Activated naive CD8-positive, alpha-beta T cell treated with anti-CD3 and anti-CD28 coated beads, Interleukin-2, amount 50 U/mL, for 24 hours (primary cell): ENCODE measurements at regions not wholly inside any gene's neighbourhood (a gene's known extent, or its start where the extent isn't known, plus 50 kb on each side); places are given as distances from the start of the nearest gene placed in this dataset.
"Not testable (repeated sequence)": the region's sequence is repeated elsewhere in the genome, so short reads cannot be mapped to it uniquely, and the experiment has no call there.

Experiments used
- ATAC-seq: fragments of 150-1000 bp; cut with Tn5 transposase; one replicate; pipeline ENCODE4 v1.10.0; 2021
- DNase-seq: peaks from one replicate; pipeline ENCODE4 v3.0.0; 2021
- H3K27ac Mint-ChIP-seq: one replicate; pipeline ENCODE4 v1.8.0; 2021; ENCODE audit warnings: mild to moderate bottlenecking, mixed read lengths
- H3K27me3 Mint-ChIP-seq: one replicate; pipeline ENCODE4 v1.8.0; 2021; ENCODE audit warnings: mixed read lengths
- H3K36me3 Mint-ChIP-seq: one replicate; pipeline ENCODE4 v1.8.0; 2021; ENCODE audit warnings: low read depth, mixed read lengths
- H3K4me1 Mint-ChIP-seq: one replicate; pipeline ENCODE4 v1.8.0; 2021; ENCODE audit warnings: mixed read lengths
- H3K4me3 Mint-ChIP-seq: one replicate; pipeline ENCODE4 v1.8.0; 2021; ENCODE audit warnings: mild to moderate bottlenecking, moderate library complexity, mixed read lengths
- H3K9me3 Mint-ChIP-seq: one replicate; pipeline ENCODE4 v1.8.0; 2021; ENCODE audit warnings: mixed read lengths

- H3K36me3 Mint-ChIP-seq = no peaks in the 10 kb centered on the region
- no peaks in the 10 kb centered on the region for H3K27me3 Mint-ChIP-seq
- no peak for DNase-seq
- H3K9me3 Mint-ChIP-seq = peaks cover 25% of the 10 kb centered on the region
- ATAC-seq = no peak
- H3K4me1 Mint-ChIP-seq = no peaks in the 10 kb centered on the region
- no peak overlapping the region for H3K27ac Mint-ChIP-seq
- H3K4me3 Mint-ChIP-seq = no peak overlapping the region
These were observed 241.7 kb upstream of the CDH8 start for GRCh38 chr16:62277942-62278341.

DNA sequence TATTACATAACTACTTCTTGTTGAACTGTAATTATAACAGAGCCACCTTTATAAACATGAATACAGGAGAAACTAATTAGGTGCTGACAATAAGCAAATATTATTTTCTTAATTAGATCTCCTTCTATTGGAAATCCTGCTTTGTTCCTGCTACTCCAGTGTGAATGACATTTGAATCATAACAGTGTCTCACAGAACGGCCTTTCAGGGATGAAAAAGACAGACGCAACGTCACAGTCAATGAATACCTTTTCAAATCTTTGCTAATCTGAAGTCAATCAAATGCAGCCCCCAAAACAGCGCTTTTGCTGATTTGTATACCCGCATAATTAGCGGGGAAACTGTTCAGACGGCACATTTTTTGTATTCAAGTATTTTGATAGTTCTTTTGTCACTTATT lies 240.4 kb upstream of the CDH8 start:
- no peaks in the 10 kb centered on the region for H3K4me1 Mint-ChIP-seq
- ATAC-seq = no peak
- no peaks in the 10 kb centered on the region for H3K27me3 Mint-ChIP-seq
- no peak overlapping the region for H3K4me3 Mint-ChIP-seq
- no peaks in the 10 kb centered on the region for H3K36me3 Mint-ChIP-seq
- H3K27ac Mint-ChIP-seq = no peak overlapping the region
- H3K9me3 Mint-ChIP-seq = peaks cover 26% of the 10 kb centered on the region
- no peak for DNase-seq

DNA sequence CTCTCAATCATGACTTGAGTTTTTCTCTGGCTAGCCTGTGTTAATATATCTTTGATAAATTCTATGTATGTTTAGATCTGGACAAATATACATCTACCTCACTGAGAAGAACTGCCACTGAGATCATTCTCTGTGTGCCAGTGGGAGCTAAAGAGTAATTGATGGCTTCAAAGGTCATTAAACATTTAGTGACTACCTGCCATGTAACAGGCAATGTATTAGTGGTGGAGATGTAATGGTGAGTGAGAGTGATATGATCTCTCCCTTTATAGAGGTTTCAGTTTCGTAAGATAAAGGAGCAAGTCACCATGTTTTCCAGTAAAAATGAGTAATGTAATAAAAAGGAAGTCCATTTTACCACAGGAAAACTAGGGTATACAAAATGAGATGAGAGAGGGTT lies 235.8 kb upstream of the CDH8 start:
- ATAC-seq (no peak), DNase-seq (no peak)
- Mint-ChIP-seq H3K4me3 (no peak overlapping the region), H3K27me3 (no peaks in the 10 kb centered on the region), H3K27ac (no peak overlapping the region), H3K4me1 (no peaks in the 10 kb centered on the region), H3K36me3 (no peaks in the 10 kb centered on the region), H3K9me3 (peaks cover 34% of the 10 kb centered on the region)

GRCh38 chr16:62261760-62262159 lies 225.5 kb upstream of the CDH8 start:
- Mint-ChIP-seq H3K36me3 (no peaks in the 10 kb centered on the region), H3K4me3 (no peak overlapping the region), H3K9me3 (peaks cover 17% of the 10 kb centered on the region), H3K27ac (no peak overlapping the region), H3K4me1 (no peaks in the 10 kb centered on the region), H3K27me3 (no peaks in the 10 kb centered on the region)
- ATAC-seq = no peak
- DNase-seq = no peak

- DNase-seq, H3K4me3 Mint-ChIP-seq, H3K4me1 Mint-ChIP-seq, H3K36me3 Mint-ChIP-seq, H3K27ac Mint-ChIP-seq, ATAC-seq, H3K27me3 Mint-ChIP-seq, H3K9me3 Mint-ChIP-seq: not testable (repeated sequence)
These were observed 222.7 kb upstream of the CDH8 start for GRCh38 chr16:62258931-62259435.

DNA sequence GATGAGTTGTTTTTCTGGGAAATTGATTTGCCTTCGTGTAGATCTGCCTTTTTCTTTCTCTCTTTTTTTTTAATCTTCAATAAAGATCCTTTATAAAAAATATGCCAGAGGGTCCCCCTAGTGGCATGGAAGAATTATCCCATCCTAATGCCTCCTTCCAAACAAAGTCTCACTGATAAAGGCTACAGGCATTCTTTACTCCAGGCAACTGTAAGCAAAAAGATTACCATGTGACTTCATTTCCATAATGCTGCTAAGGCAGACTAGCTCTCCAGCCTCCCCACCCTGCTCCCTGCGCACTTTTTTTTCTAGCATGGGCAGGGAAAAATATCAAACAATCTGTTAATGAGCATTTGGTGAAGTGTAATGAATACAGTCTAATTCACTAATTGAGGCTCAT lies 220.2 kb upstream of the CDH8 start:
- Mint-ChIP-seq H3K4me3 (no peak overlapping the region), H3K4me1 (no peaks in the 10 kb centered on the region), H3K9me3 (peaks cover 14% of the 10 kb centered on the region), H3K36me3 (no peaks in the 10 kb centered on the region), H3K27me3 (no peaks in the 10 kb centered on the region), H3K27ac (no peak overlapping the region)
- ATAC-seq = no peak
- DNase-seq = no peak

DNA sequence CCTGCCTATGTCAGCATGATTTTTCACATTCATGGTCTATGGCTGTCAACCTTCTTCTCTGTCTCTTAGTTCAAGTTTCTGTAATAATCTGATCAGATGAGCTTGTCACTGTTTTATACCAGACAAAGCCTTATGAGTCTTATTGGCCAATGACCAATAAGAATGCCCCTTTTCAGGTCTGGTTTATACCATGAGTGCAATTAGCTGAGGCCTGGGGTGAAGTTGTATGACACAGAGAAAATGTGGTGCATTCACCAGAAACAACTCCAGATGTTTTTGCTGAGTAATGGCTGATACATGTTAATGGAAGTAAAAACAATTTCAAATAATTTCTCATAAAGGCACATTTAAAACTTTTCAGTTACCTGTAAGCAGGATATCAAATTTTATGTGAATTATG lies 218.6 kb upstream of the CDH8 start:
- Mint-ChIP-seq H3K4me1 (no peaks in the 10 kb centered on the region), H3K36me3 (no peaks in the 10 kb centered on the region), H3K27ac (no peak overlapping the region), H3K4me3 (no peak overlapping the region), H3K27me3 (no peaks in the 10 kb centered on the region), H3K9me3 (peaks cover 19% of the 10 kb centered on the region)
- no peak for DNase-seq
- ATAC-seq = no peak

GRCh38 chr16:62254372-62254771 lies 218.1 kb upstream of the CDH8 start:
- Mint-ChIP-seq H3K36me3 (no peaks in the 10 kb centered on the region), H3K9me3 (peaks cover 20% of the 10 kb centered on the region)

DNA sequence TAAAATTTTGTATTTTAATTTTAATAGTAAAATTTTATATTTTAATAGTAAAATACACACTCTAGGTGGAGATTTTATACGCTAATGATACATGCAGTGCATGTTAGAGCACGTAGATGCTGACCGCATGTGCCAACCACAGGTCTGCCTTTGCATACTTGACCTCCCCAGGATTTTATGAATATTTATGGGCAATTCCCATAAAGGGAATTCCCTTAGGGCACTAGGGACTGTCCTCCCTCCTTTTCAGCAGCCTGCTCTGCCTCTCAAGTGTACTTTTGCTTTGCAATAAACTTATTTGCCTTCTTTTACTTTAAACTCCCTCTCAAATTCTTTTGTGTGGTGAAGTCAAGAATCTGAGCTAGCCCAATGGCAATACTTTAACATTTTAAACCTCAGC lies 217.7 kb upstream of the CDH8 start:
- DNase-seq (no peak), ATAC-seq (no peak)
- H3K4me1 Mint-ChIP-seq = no peaks in the 10 kb centered on the region
- H3K9me3 Mint-ChIP-seq = peaks cover 20% of the 10 kb centered on the region
- H3K27ac Mint-ChIP-seq = no peak overlapping the region
- no peaks in the 10 kb centered on the region for H3K36me3 Mint-ChIP-seq
- H3K27me3 Mint-ChIP-seq = no peaks in the 10 kb centered on the region
- H3K4me3 Mint-ChIP-seq = no peak overlapping the region

More at GRCh38 chr16:62254372-62254771, 218.1 kb upstream of the CDH8 start:
- Mint-ChIP-seq H3K27me3 (no peaks in the 10 kb centered on the region), H3K27ac (no peak overlapping the region), H3K4me1 (no peaks in the 10 kb centered on the region), H3K4me3 (no peak overlapping the region)
- ATAC-seq = no peak
- no peak for DNase-seq

GRCh38 chr16:62249069-62249468 lies 212.8 kb upstream of the CDH8 start:
- H3K36me3 Mint-ChIP-seq = no peaks in the 10 kb centered on the region
- DNase-seq (no peak), ATAC-seq (no peak)
- H3K4me3 Mint-ChIP-seq = no peak overlapping the region
- no peaks in the 10 kb centered on the region for H3K27me3 Mint-ChIP-seq
- H3K9me3 Mint-ChIP-seq = peaks cover 34% of the 10 kb centered on the region
- H3K27ac Mint-ChIP-seq = no peak overlapping the region
- H3K4me1 Mint-ChIP-seq = no peaks in the 10 kb centered on the region

DNA sequence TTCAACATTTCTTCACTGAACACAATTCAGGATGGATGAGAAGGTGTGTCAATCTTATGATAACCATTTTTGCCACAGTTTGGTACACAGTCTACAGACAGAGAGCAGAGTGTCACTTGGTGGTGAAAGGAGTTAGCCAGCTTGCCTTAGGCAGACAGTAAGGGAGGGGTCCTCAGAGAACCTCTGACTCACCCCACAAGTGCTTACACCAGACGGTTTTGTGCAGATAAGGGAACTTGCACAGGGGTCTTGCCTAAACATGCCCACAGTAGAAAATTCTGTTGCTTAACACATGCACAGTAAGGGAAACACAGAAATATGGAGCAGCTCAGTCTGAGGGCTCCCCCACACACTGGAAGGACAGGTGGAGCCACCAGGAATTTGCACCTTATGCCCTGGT lies 204.5 kb upstream of the CDH8 start:
- Mint-ChIP-seq H3K36me3 (no peaks in the 10 kb centered on the region), H3K27me3 (no peaks in the 10 kb centered on the region), H3K4me3 (no peak overlapping the region), H3K9me3 (peaks cover 9% of the 10 kb centered on the region), H3K27ac (no peak overlapping the region), H3K4me1 (no peaks in the 10 kb centered on the region)
- DNase-seq (no peak), ATAC-seq (no peak)

GRCh38 chr16:62225675-62226074 lies 189.4 kb upstream of the CDH8 start:
- peak; percentile 40 for ATAC-seq

DNA sequence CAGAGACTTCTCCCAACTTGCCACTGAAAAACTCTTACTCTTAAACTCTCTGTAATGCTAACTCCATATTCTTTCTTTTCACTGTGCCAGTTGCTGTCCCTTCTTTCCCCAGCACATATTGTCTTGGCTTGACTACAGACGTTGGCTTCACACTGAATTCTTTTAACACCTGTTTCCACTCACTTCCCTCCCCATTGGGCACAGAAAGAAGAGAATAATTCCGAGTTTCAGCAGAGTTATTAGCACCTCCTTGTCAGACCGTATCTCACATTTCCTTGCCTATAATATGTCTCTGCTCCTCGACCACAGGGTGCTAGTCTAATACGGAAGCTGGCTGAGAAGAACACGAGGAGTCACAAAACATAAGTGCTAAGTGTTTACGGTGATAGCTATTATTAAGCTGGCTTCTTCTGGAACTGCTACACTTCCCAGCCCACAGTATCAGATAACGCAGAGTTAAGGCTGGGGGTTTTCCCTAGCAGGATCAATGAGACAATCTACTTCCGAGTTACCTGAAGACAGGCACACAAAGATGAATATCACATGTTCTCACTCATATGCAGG lies 188.5 kb upstream of the CDH8 start:
- DNase-seq (no peak), ATAC-seq (no peak)
- peaks cover 23% of the 10 kb centered on the region for H3K9me3 Mint-ChIP-seq
- no peak overlapping the region for H3K4me3 Mint-ChIP-seq
- H3K4me1 Mint-ChIP-seq = no peaks in the 10 kb centered on the region
- no peak overlapping the region for H3K27ac Mint-ChIP-seq
- no peaks in the 10 kb centered on the region for H3K27me3 Mint-ChIP-seq
- H3K36me3 Mint-ChIP-seq = no peaks in the 10 kb centered on the region

More at GRCh38 chr16:62225675-62226074, 189.4 kb upstream of the CDH8 start:
- H3K4me3 Mint-ChIP-seq = no peak overlapping the region
- H3K27ac Mint-ChIP-seq = no peak overlapping the region
- DNase-seq = peak; percentile 40
- H3K27me3 Mint-ChIP-seq = no peaks in the 10 kb centered on the region
- H3K36me3 Mint-ChIP-seq = no peaks in the 10 kb centered on the region
- H3K4me1 Mint-ChIP-seq = no peaks in the 10 kb centered on the region
- H3K9me3 Mint-ChIP-seq = peaks cover 22% of the 10 kb centered on the region

DNA sequence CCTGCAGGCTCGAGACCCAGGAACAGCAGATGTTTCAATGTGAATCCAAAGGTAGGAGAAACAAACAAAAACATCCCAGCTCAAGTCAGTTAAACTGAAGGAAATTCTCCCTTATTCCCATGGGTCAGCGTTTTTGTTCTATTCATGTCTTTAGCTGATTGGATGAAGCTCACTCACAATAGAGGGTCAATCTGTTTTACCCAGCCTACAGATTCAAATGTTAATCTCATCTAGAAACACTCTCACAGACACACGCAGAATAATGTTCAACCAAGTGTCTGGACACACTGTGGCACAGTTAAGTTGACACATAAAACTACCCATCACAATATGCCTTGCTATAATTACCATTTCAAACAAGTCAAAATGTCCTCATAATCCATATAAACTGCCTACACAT lies 180.6 kb upstream of the CDH8 start:
- no peaks in the 10 kb centered on the region for H3K27me3 Mint-ChIP-seq
- H3K4me3 Mint-ChIP-seq = no peak overlapping the region
- ATAC-seq (no peak), DNase-seq (no peak)
- no peaks in the 10 kb centered on the region for H3K4me1 Mint-ChIP-seq
- H3K9me3 Mint-ChIP-seq = peaks cover 12% of the 10 kb centered on the region
- no peak overlapping the region for H3K27ac Mint-ChIP-seq
- no peaks in the 10 kb centered on the region for H3K36me3 Mint-ChIP-seq

DNA sequence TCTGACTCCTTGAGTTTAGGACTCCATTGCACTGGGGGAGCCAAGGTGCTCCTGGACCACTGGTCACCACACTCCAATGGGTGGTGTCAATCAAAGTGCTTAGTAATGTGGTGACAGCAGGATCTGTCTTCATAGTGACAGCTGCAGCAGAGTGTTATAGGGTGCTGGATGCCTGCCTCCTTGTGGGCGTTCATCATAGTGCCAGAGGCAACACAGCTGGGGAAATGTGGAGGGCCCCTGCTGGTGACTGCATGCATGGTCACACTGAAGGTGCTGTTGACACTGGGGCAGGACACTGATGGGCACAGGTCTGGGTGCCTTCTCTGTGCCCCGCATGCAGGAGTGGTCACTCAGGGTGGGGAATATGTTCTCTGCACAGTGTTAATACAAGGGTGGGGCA lies 177.5 kb upstream of the CDH8 start:
- DNase-seq (no peak), ATAC-seq (no peak)
- Mint-ChIP-seq H3K9me3 (peaks cover 13% of the 10 kb centered on the region), H3K27ac (no peak overlapping the region), H3K27me3 (no peaks in the 10 kb centered on the region), H3K4me3 (no peak overlapping the region), H3K36me3 (no peaks in the 10 kb centered on the region), H3K4me1 (no peaks in the 10 kb centered on the region)

DNA sequence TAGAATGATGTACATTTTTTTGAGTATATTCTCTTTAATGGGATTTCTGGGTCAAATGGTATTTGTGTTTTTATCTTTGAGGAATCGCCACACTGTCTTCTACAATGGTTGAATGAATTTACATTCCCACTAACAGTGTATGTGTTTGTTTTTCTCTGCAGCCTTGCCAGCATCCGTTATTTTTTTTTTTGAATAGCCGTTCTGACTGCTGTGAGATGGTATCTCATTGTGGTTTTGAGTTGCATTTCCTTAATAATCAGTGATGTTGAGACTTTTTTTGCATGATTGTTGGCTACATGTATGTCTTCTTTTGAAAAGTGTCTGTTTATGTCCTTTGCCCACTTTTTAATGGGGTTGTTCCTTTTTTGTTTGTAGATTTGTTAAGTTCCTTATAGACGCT lies 172.7 kb upstream of the CDH8 start:
- H3K9me3 Mint-ChIP-seq = peaks cover 17% of the 10 kb centered on the region
- H3K36me3 Mint-ChIP-seq = no peaks in the 10 kb centered on the region
- no peaks in the 10 kb centered on the region for H3K4me1 Mint-ChIP-seq
- H3K27me3 Mint-ChIP-seq = no peaks in the 10 kb centered on the region
- ATAC-seq (no peak), DNase-seq (no peak)
- no peak overlapping the region for H3K27ac Mint-ChIP-seq
- no peak overlapping the region for H3K4me3 Mint-ChIP-seq
